Left forelimb (tissue), 1 donor: ENCODE measurements at regions not wholly inside any gene's neighbourhood (a gene's known extent, or its start where the extent isn't known, plus 50 kb on each side); places are given as distances from the start of the nearest gene placed in this dataset.
A peak's percentile ranks its signal among the peaks of the same experiment; 100 is the strongest.

Experiments used
- DNase-seq: peaks from one replicate; pipeline ENCODE4 v3.0.0-alpha.2; 2018; ENCODE audit warnings: low spot score

GRCh38 chr2:41694536-41695049, 353.2 kb upstream of the PKDCC start:
- no peak for DNase-seq

GRCh38 chr2:41695198-41696113, 352.4 kb upstream of the PKDCC start:
- no peak for DNase-seq

GRCh38 chr2:41697389-41697788, 350.4 kb upstream of the PKDCC start:
- DNase-seq, result no peak

GRCh38 chr2:41698678-41699422, 349.0 kb upstream of the PKDCC start:
- DNase-seq, result peak; percentile 83

GRCh38 chr2:41701231-41701630, 346.6 kb upstream of the PKDCC start:
- no peak for DNase-seq

- no peak for DNase-seq
Observed at GRCh38 chr2:41703123-41703522, 344.7 kb upstream of the PKDCC start.

- DNase-seq, result no peak
Observed at GRCh38 chr2:41705634-41706033, 342.2 kb upstream of the PKDCC start.

- no peak for DNase-seq
Observed at GRCh38 chr2:41706286-41706685, 341.5 kb upstream of the PKDCC start.

GRCh38 chr2:41707790-41708451, 339.9 kb upstream of the PKDCC start:
- DNase-seq, result no peak

GRCh38 chr2:41709702-41710599, 337.9 kb upstream of the PKDCC start:
- no peak for DNase-seq

GRCh38 chr2:41710944-41711343, 336.9 kb upstream of the PKDCC start:
- DNase-seq, result no peak

GRCh38 chr2:41711736-41712135, 336.1 kb upstream of the PKDCC start:
- DNase-seq, result no peak

GRCh38 chr2:41716497-41716896, 331.3 kb upstream of the PKDCC start:
- DNase-seq, result no peak

- DNase-seq, result no peak
Observed at GRCh38 chr2:41717839-41718238, 330.0 kb upstream of the PKDCC start.

GRCh38 chr2:41718705-41719104, 329.1 kb upstream of the PKDCC start:
- no peak for DNase-seq

GRCh38 chr2:41719756-41720155, 328.1 kb upstream of the PKDCC start:
- no peak for DNase-seq

- DNase-seq, result no peak
Observed at GRCh38 chr2:41720331-41721251, 327.2 kb upstream of the PKDCC start.

- DNase-seq, result no peak
Observed at GRCh38 chr2:41722668-41723369, 325.0 kb upstream of the PKDCC start.

- no peak for DNase-seq
Observed at GRCh38 chr2:41723526-41723925, 324.3 kb upstream of the PKDCC start.

- DNase-seq, result no peak
Observed at GRCh38 chr2:41724465-41724864, 323.4 kb upstream of the PKDCC start.
